HL-60 (cell line): ENCODE measurements at regions not wholly inside any gene's neighbourhood (a gene's known extent, or its start where the extent isn't known, plus 50 kb on each side); places are given as distances from the start of the nearest gene placed in this dataset.

Experiments
- DNase-seq, 2 experiments: peaks; one replicate each; pipeline ENCODE4 v3.0.0-alpha.2; 2010 to 2020; ENCODE audit warnings: low read depth in 1 of 2, low spot score in 1 of 2
- H3K27ac ChIP-seq: fragments of 250-450 bp; sonication (Bioruptor Pico); replicated peaks from 2 replicates; pipeline ENCODE4 v1.5.1; 2020; ENCODE audit warnings: mild to moderate bottlenecking, moderate library complexity
- H3K27me3 ChIP-seq: fragments of 250-450 bp; sonication (Bioruptor Pico); 2 replicates; pipeline ENCODE4 v1.5.1; 2021; ENCODE audit warnings: mild to moderate bottlenecking, moderate library complexity; ENCODE audit not compliant: insufficient read depth, poor library complexity, severe bottlenecking
- H3K4me3 ChIP-seq: replicated peaks from 2 replicates; pipeline ENCODE4 v1.5.1; 2011; ENCODE audit warnings: mild to moderate bottlenecking, control low read depth, low read length; ENCODE audit not compliant: insufficient read depth
- GABPA ChIP-seq: IDR thresholded peaks from 2 replicates; pipeline ENCODE4 v1.6.1; 2012; ENCODE audit warnings: low read depth
- POLR2AphosphoS5 ChIP-seq: IDR thresholded peaks from 2 replicates; pipeline ENCODE4 v1.6.1; 2012; ENCODE audit warnings: low read depth
- SPI1 ChIP-seq: IDR thresholded peaks from 2 replicates; pipeline ENCODE4 v1.6.1; 2012; ENCODE audit warnings: low read depth, mild to moderate bottlenecking, borderline replicate concordance
- TF ChIP-seq, protein P1 (sequence below): IDR thresholded peaks from 2 replicates; pipeline ENCODE4 v1.6.1; 2012; ENCODE audit warnings: low read depth; ENCODE audit not compliant: insufficient replicate concordance
- TF ChIP-seq, protein P2 (sequence below): IDR thresholded peaks from one replicate; pipeline ENCODE4 v1.5.1; 2011; ENCODE audit warnings: low read length, control low read depth, inconsistent platforms; ENCODE audit not compliant: insufficient read depth

DNA sequence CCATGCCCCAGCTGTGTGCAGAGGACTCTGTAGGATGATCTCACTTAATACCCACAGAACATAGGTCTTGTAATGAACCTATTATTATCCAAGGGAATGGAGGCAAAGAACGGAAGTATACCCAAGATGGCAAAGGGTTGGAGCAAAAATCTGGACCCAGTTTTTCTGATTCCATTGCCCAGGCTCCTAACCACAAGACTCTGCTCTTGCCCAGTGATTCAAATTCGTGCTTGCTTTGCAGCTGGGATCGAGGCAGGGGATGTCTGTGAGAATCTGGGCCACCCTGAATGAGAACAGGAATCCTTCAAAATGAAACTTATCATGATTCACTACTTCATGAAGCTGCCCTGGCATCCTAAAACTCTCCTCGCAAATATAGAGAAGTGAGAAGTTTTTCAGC is 97.5 kb upstream of the KCNJ6 start:
- H3K27me3 ChIP-seq: no peaks in the 10 kb centered on the region
- TF ChIP-seq, protein P1, sequence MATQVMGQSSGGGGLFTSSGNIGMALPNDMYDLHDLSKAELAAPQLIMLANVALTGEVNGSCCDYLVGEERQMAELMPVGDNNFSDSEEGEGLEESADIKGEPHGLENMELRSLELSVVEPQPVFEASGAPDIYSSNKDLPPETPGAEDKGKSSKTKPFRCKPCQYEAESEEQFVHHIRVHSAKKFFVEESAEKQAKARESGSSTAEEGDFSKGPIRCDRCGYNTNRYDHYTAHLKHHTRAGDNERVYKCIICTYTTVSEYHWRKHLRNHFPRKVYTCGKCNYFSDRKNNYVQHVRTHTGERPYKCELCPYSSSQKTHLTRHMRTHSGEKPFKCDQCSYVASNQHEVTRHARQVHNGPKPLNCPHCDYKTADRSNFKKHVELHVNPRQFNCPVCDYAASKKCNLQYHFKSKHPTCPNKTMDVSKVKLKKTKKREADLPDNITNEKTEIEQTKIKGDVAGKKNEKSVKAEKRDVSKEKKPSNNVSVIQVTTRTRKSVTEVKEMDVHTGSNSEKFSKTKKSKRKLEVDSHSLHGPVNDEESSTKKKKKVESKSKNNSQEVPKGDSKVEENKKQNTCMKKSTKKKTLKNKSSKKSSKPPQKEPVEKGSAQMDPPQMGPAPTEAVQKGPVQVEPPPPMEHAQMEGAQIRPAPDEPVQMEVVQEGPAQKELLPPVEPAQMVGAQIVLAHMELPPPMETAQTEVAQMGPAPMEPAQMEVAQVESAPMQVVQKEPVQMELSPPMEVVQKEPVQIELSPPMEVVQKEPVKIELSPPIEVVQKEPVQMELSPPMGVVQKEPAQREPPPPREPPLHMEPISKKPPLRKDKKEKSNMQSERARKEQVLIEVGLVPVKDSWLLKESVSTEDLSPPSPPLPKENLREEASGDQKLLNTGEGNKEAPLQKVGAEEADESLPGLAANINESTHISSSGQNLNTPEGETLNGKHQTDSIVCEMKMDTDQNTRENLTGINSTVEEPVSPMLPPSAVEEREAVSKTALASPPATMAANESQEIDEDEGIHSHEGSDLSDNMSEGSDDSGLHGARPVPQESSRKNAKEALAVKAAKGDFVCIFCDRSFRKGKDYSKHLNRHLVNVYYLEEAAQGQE: no peak
- TF ChIP-seq POLR2AphosphoS5 (no peak), GABPA (no peak), SPI1 (no peak)
- TF ChIP-seq, protein P2, sequence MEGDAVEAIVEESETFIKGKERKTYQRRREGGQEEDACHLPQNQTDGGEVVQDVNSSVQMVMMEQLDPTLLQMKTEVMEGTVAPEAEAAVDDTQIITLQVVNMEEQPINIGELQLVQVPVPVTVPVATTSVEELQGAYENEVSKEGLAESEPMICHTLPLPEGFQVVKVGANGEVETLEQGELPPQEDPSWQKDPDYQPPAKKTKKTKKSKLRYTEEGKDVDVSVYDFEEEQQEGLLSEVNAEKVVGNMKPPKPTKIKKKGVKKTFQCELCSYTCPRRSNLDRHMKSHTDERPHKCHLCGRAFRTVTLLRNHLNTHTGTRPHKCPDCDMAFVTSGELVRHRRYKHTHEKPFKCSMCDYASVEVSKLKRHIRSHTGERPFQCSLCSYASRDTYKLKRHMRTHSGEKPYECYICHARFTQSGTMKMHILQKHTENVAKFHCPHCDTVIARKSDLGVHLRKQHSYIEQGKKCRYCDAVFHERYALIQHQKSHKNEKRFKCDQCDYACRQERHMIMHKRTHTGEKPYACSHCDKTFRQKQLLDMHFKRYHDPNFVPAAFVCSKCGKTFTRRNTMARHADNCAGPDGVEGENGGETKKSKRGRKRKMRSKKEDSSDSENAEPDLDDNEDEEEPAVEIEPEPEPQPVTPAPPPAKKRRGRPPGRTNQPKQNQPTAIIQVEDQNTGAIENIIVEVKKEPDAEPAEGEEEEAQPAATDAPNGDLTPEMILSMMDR: no peak
- H3K27ac ChIP-seq: no peak overlapping the region
- no peak for DNase-seq
- H3K4me3 ChIP-seq: no peak overlapping the region

DNA sequence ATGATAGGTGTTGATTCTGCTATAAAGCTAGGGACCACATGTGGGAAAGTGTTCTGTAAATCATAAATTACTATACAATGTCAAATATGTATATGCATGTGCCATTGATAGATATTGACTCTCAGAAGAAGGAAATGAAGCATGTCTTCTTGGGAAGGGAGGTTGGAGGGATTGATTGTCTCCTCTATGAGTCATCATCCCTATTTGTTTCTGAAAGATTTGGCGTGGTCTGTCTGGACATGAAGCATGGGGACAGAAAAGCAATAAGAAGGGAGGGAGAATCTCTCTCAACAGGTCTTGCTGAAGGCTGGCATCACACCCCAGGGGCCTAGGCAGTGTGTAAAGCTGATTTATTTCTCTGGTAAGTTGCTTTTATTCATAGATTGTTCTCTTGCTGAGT is 98.0 kb upstream of the KCNJ6 start:
- Histone ChIP-seq H3K27ac (no peak overlapping the region), H3K4me3 (no peak overlapping the region), H3K27me3 (no peaks in the 10 kb centered on the region)
- no peak for TF ChIP-seq SPI1
- TF ChIP-seq, protein P1: no peak
- TF ChIP-seq, protein P2: no peak
- TF ChIP-seq POLR2AphosphoS5: no peak
- no peak for TF ChIP-seq GABPA
- no peak for DNase-seq

DNA sequence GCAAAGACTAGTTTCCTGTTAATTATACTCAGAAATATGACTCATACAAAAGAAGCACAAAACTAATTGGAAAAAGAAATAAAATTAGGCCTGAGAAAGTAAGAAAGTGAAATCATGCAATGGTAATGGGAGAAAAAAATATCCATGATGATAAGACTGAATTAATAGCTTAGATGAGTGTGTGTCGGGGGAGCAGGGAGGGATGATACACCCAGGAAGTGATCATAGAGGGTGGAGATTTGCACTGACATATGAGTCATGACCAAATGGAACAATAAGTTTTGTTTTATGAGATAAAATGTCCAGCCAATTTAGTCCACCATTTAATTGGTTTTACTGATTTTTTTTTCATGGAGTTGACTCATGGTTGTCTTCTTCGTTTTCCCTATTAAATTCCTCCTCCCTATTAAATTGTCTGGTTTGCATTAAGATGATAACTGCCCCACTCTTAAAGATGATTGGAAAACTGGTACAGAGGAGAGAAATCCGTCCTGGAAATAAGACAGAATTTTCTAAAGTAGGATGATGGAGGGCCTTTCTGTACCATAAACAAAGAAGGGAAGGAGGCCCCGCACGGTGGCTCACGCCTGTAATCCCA is 111.7 kb upstream of the KCNJ6 start:
- no peak overlapping the region for H3K27ac ChIP-seq
- no peaks in the 10 kb centered on the region for H3K27me3 ChIP-seq
- H3K4me3 ChIP-seq: no peak overlapping the region
- TF ChIP-seq GABPA: no peak
- TF ChIP-seq SPI1: no peak
- TF ChIP-seq, protein P1: no peak
- TF ChIP-seq POLR2AphosphoS5: no peak
- TF ChIP-seq, protein P2: no peak
- no peak for DNase-seq
